ENCODE measurements at regions not wholly inside any gene's neighbourhood (a gene's known extent, or its start where the extent isn't known, plus 50 kb on each side); places are given as distances from the start of the nearest gene placed in this dataset.
A peak's percentile ranks its signal among the peaks of the same experiment; 100 is the strongest.

GRCh38 chr16:85209526-85210121, 97.4 kb upstream of the CIBAR2 start:
- no peak for DNase-seq (ENCODE audit: low read depth)
- in situ Hi-C loops (cut with HindIII; ENCODE audit: low pct_unique_long_range_greater_than_20kb, low sequenced_read_pairs) = no loop called here

- DNase-seq (ENCODE audit: low read depth) = peak; percentile 63
- in situ Hi-C loops (cut with HindIII; ENCODE audit: low pct_unique_long_range_greater_than_20kb, low sequenced_read_pairs) = no loop called here
These were observed 98.3 kb upstream of the CIBAR2 start for GRCh38 chr16:85210423-85211169.

GRCh38 chr16:85211271-85211801, 99.1 kb upstream of the CIBAR2 start:
- in situ Hi-C loops (cut with HindIII; ENCODE audit: low pct_unique_long_range_greater_than_20kb, low sequenced_read_pairs) = no loop called here

GRCh38 chr16:85213926-85214675, 101.8 kb upstream of the CIBAR2 start:
- in situ Hi-C loops (cut with HindIII; ENCODE audit: low pct_unique_long_range_greater_than_20kb, low sequenced_read_pairs) = no loop called here
- DNase-seq (ENCODE audit: low read depth) = no peak

More at GRCh38 chr16:85211271-85211801, 99.1 kb upstream of the CIBAR2 start:
- DNase-seq (ENCODE audit: low read depth) = peak; percentile 66

- in situ Hi-C loops (cut with HindIII; ENCODE audit: low pct_unique_long_range_greater_than_20kb, low sequenced_read_pairs) = no loop called here
- no peak for DNase-seq (ENCODE audit: low read depth)
These were observed 103.3 kb upstream of the CIBAR2 start for GRCh38 chr16:85215478-85216118.

- in situ Hi-C loops (cut with HindIII; ENCODE audit: low pct_unique_long_range_greater_than_20kb, low sequenced_read_pairs) = no loop called here
These were observed 104.5 kb upstream of the CIBAR2 start for GRCh38 chr16:85216522-85217375.

GRCh38 chr16:85220125-85220839, 108.0 kb upstream of the CIBAR2 start:
- in situ Hi-C loops (cut with HindIII; ENCODE audit: low pct_unique_long_range_greater_than_20kb, low sequenced_read_pairs) = no loop called here
- DNase-seq (ENCODE audit: low read depth) = no peak

More at GRCh38 chr16:85216522-85217375, 104.5 kb upstream of the CIBAR2 start:
- DNase-seq (ENCODE audit: low read depth) = no peak

- in situ Hi-C loops (cut with HindIII; ENCODE audit: low pct_unique_long_range_greater_than_20kb, low sequenced_read_pairs) = no loop called here
- DNase-seq (ENCODE audit: low read depth) = no peak
These were observed 108.9 kb upstream of the CIBAR2 start for GRCh38 chr16:85220964-85221731.

GRCh38 chr16:85221771-85222154, 109.5 kb upstream of the CIBAR2 start:
- in situ Hi-C loops (cut with HindIII; ENCODE audit: low pct_unique_long_range_greater_than_20kb, low sequenced_read_pairs) = no loop called here

GRCh38 chr16:85222155-85222863, 110.0 kb upstream of the CIBAR2 start:
- in situ Hi-C loops (cut with HindIII; ENCODE audit: low pct_unique_long_range_greater_than_20kb, low sequenced_read_pairs) = no loop called here
- no peak for DNase-seq (ENCODE audit: low read depth)

More at GRCh38 chr16:85221771-85222154, 109.5 kb upstream of the CIBAR2 start:
- DNase-seq (ENCODE audit: low read depth) = no peak

GRCh38 chr16:85225257-85225656, 113.0 kb upstream of the CIBAR2 start:
- DNase-seq (ENCODE audit: low read depth) = no peak
- in situ Hi-C loops (cut with HindIII; ENCODE audit: low pct_unique_long_range_greater_than_20kb, low sequenced_read_pairs) = no loop called here

- no peak for DNase-seq (ENCODE audit: low read depth)
- in situ Hi-C loops (cut with HindIII; ENCODE audit: low pct_unique_long_range_greater_than_20kb, low sequenced_read_pairs) = no loop called here
These were observed 113.4 kb upstream of the CIBAR2 start for GRCh38 chr16:85225721-85226120.

- in situ Hi-C loops (cut with HindIII; ENCODE audit: low pct_unique_long_range_greater_than_20kb, low sequenced_read_pairs) = no loop called here
- DNase-seq (ENCODE audit: low read depth) = peak; percentile 32
These were observed 115.0 kb upstream of the CIBAR2 start for GRCh38 chr16:85227084-85227945.

GRCh38 chr16:85227946-85228862, 115.9 kb upstream of the CIBAR2 start:
- in situ Hi-C loops (cut with HindIII; ENCODE audit: low pct_unique_long_range_greater_than_20kb, low sequenced_read_pairs) = no loop called here
- no peak for DNase-seq (ENCODE audit: low read depth)

Data from Caki2 (cell line).